ENCODE measurements at regions not wholly inside any gene's neighbourhood (a gene's known extent, or its start where the extent isn't known, plus 50 kb on each side); places are given as distances from the start of the nearest gene placed in this dataset.

- TF ChIP-seq CTCF (IDR thresholded peaks at IDR 0.05; ENCODE audit: borderline replicate concordance, extremely low read depth, low read length, poor library complexity, severe bottlenecking) (no peak), EZH2 (IDR thresholded peaks at IDR 0.05; ENCODE audit: borderline replicate concordance, low read depth, low read length, severe bottlenecking) (no peak)
Measured at GRCh38 chr6:76495909-76496308, 423.4 kb upstream of the IMPG1 start.

All from DND-41 (cell line).